SH-SY5Y (cell line): ENCODE measurements at regions not wholly inside any gene's neighbourhood (a gene's known extent, or its start where the extent isn't known, plus 50 kb on each side); places are given as distances from the start of the nearest gene placed in this dataset.

ENCODE experiments used
- GATA2 ChIP-seq: IDR thresholded peaks from 2 replicates; pipeline ENCODE4 v1.6.1; 2011; ENCODE audit warnings: mild to moderate bottlenecking, low read depth, low read length
- GATA3 ChIP-seq: IDR thresholded peaks from 2 replicates; pipeline ENCODE4 v1.6.1; 2011; ENCODE audit warnings: low read depth, mild to moderate bottlenecking, low read length, moderate library complexity

GRCh38 chr11:127424661-127425060, 424.1 kb upstream of the KIRREL3 start:
- TF ChIP-seq GATA2 (no peak), GATA3 (no peak)

GRCh38 chr11:127420139-127420538, 419.6 kb upstream of the KIRREL3 start:
- TF ChIP-seq GATA2: no peak
- TF ChIP-seq GATA3: no peak

DNA sequence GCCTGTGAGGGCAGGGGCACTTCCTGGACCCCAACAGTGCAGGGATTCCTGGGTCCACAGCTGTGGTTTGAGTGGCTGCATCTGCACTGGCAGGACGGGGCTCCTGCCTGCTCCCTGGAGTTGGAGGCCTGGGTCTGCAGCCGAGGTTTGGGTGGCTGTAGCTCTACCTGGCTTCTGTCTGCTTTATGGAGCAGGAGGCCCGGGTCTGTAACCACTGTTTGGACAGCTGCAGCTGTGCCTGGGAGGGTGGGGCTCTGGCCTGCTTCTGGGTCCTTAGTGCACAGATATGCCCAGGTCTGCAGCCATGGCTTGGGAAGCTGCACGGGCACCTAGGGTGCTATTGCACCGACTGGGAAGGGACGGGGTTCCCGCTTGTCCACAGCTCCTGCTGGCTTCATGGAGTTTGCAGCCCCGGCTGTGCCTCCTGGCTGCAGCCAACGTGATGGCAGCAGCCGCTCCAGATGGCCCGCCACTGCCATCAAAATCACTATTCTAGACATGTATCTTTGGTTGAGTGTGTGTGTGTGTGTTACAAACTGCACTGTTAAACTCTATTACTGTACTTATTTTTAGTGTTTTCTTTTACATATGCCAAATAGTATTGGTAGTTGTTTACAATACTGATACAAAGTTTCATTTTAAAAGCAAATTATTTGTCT, 412.3 kb upstream of the KIRREL3 start:
- TF ChIP-seq GATA2: no peak
- no peak for TF ChIP-seq GATA3

DNA sequence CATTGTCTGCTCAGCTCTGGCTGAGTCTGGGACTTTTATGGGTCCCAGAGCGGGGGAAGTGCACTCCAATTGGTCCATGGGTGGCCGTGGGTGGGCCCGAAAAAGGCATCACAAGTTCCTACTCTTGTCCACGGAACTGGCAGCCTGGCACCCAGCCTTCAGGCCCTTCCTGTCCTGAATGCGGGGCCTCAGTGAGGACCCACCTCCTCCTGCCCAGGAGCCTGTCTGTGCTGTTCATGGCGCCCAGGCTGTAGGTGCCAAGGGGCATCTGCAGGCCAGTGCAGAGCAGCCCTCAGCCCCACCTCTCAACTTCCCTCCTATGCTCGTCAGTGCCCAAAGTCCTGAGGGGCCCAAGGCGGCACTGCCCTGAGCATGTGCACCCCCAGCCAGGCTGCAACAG, 411.7 kb upstream of the KIRREL3 start:
- no peak for TF ChIP-seq GATA3
- TF ChIP-seq GATA2: no peak

GRCh38 chr11:127411283-127411682, 410.7 kb upstream of the KIRREL3 start:
- TF ChIP-seq GATA2: no peak
- no peak for TF ChIP-seq GATA3

DNA sequence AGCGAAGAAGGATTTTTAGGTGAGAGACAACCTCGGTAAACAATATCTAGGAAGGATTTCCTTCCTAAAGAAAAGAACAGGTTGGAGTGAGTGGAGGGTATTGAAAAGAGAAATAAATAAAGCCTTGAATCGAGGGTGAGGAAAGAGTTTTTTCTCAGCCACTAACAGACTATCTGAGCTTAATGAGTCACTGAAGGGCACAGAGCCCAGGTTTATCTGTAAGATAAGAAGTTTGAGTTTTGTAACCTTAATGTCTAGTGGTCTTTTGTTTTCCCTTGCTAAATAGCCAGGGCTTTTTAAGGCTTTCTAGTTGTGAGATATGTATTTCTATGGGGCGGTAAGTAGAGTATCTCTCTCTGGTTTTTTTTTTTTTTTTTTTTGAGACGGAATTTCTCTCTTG, 394.5 kb upstream of the KIRREL3 start:
- TF ChIP-seq GATA2: no peak
- no peak for TF ChIP-seq GATA3

DNA sequence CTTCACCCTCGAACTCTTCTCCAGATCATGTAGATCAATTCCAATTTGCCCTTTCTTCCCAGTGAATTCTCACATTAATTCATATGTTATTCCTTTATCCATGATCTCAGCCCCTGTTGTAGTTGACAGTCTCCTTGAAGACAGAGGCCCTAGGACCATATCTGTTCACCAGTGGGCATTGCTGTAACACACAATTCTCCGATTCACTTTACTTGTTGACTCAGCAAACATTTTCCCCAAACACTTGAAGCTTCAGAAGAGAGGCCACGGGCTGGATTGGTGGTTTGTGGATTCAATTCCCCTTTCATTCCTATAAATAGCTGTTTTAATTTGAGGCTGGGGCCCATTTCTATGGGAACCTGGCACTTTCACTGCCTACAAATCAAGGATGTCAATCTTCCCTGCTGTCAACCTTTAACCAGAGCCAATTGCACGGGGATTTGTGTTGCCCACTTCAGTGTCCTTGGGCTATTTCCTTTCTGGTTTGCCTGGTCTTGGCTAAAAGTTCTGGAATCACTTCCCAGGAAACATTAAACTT, 393.0 kb upstream of the KIRREL3 start:
- TF ChIP-seq GATA2 (no peak), GATA3 (no peak)

DNA sequence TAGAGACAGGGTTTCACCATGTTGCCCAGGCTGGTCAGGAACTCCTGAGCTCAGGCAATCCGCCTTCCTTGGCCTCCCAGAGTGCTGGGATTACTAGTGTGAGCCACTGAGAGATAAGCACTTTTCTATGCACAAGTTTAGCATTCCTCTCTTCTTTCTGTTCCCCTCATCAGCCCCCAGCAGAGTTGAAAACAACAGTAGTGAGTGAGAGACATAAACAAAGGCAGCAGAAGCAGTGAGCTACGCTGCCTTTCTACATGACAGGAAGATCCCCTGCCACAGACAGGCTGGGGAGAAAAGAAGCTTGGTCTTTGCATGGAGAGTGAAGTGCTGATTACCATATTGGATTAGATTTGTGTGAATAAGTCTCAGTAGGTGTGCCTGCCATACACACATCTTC, 392.0 kb upstream of the KIRREL3 start:
- no peak for TF ChIP-seq GATA2
- TF ChIP-seq GATA3: no peak

GRCh38 chr11:127390465-127390864, 389.9 kb upstream of the KIRREL3 start:
- no peak for TF ChIP-seq GATA3
- no peak for TF ChIP-seq GATA2

DNA sequence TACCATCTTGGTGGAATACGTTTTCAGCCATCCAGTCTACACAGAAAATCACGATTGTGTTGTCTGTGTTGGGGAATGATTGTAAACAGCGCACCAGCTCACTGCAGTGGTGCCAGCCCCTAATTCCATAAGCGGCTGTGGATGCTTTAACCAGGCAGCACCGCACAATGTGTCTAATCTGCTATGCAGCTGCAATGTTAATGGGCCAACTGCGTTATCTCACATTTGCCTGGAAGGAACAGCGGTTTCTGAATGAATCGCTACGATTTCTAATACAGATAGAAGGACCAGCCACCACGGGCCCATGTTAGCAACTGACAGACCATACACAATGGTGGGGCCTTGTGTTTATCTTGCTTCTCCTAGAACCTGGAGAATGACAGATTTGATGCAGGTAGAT, 384.5 kb upstream of the KIRREL3 start:
- TF ChIP-seq GATA2: peak; percentile 96
- peak; percentile 89 for TF ChIP-seq GATA3

- TF ChIP-seq GATA2: no peak
- no peak for TF ChIP-seq GATA3
These were observed 382.5 kb upstream of the KIRREL3 start for GRCh38 chr11:127383026-127383425.

- TF ChIP-seq GATA3: no peak
- no peak for TF ChIP-seq GATA2
These were observed 380.7 kb upstream of the KIRREL3 start for GRCh38 chr11:127381247-127381646.

DNA sequence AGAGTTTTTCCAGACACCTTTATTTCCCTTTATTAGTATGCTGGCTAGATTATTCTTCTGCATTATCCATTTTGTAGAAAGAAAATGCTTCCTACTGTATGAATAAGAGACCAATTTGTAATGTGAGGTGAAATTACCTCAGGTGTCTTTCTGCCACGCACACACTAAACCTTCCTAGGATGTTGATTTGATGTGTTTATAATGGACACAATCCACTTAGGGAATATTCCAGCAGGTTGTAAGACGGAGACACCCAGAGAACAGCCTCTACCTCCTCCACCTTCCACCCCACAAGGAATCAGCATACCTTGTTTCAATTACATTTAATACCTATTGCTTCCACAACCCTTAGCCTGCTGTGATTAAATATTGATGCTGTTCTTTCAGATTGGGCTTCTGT, 379.1 kb upstream of the KIRREL3 start:
- TF ChIP-seq GATA2 (no peak), GATA3 (no peak)

GRCh38 chr11:127376301-127376700, 375.7 kb upstream of the KIRREL3 start:
- TF ChIP-seq GATA3 (no peak), GATA2 (no peak)

DNA sequence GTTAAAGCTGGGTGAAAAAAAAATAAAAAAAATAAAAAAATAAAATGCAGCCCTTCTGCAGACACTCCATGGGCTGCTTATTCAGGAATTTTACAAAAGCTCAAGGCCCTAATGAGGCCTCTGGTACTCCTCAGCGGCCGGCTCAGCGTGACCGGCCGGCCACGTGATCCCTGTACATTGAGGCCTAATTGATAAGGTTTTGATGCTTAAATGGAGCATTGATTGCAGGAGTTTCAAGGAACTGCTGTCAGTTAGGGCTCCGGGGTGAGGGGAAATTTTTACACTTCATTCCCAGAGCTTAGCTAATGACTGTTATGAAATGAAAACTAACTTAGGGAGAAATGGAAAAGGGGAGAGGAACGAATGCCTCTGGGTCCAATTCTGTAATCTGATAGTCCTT, 368.8 kb upstream of the KIRREL3 start:
- TF ChIP-seq GATA2: no peak
